Tibial nerve (tissue), 4 donors: ENCODE measurements at regions not wholly inside any gene's neighbourhood (a gene's known extent, or its start where the extent isn't known, plus 50 kb on each side); places are given as distances from the start of the nearest gene placed in this dataset.

Experiments
- DNase-seq, 2 donors: peaks; one replicate each; pipeline ENCODE4 v3.0.0-alpha.2; 2019; ENCODE audit warnings: low spot score in 2 of 2
- H3K27ac ChIP-seq, 4 donors: fragments of 200-600 bp; sonication (generic) in 3 of 4; one replicate each; pipeline ENCODE4 v1.5.1; 2017 to 2019; ENCODE audit warnings: mild to moderate bottlenecking in 1 of 4
- H3K27me3 ChIP-seq, 2 donors: fragments of 200-600 bp; sonication (generic) in 1 of 2; one replicate each; pipeline versions ENCODE4 v1.5.1 to v1.6.0; 2017 to 2019
- H3K36me3 ChIP-seq, 3 donors: fragments of 200-600 bp; sonication (generic); one replicate each; pipeline ENCODE4 v1.5.1; 2018 to 2019
- H3K4me1 ChIP-seq, 4 donors: fragments of 200-600 bp; sonication (generic) in 3 of 4; one replicate each; pipeline ENCODE4 v1.5.1; 2017 to 2019
- H3K4me3 ChIP-seq, 4 donors: fragments of 200-600 bp; sonication (generic) in 3 of 4; one replicate each; pipeline ENCODE4 v1.5.1; 2017 to 2019; ENCODE audit warnings: mild to moderate bottlenecking in 1 of 4, moderate library complexity in 1 of 4
- H3K9me3 ChIP-seq, 4 donors: fragments of 200-600 bp; sonication (generic) in 3 of 4; one replicate each; pipeline ENCODE4 v1.5.1; 2017 to 2019
- EP300 ChIP-seq, 2 donors: sonication (generic); formaldehyde crosslinking; IDR thresholded peaks; one replicate each; pipeline ENCODE4 v1.6.1; 2017; ENCODE audit warnings: antibody characterized with exemption in 2 of 2, mild to moderate bottlenecking in 1 of 2
- POLR2A ChIP-seq, 2 donors: fragments of 450-650 bp; IDR thresholded peaks; one replicate each; pipeline ENCODE4 v1.6.1; 2017; ENCODE audit warnings: antibody characterized with exemption in 2 of 2, mild to moderate bottlenecking in 2 of 2, moderate library complexity in 2 of 2
- WGBS, 2 donors: methylation state at CpG; one replicate each; pipeline ENCODE4 v1.1.5; 2018; 5-methylcytosine and 5-hydroxymethylcytosine counted together
- TF ChIP-seq, protein P1 (sequence below), 5 experiments: fragments of 200-600 bp in 3 of 5; fragments of 450-650 bp in 2 of 5; sonication (generic) in 3 of 5; IDR thresholded peaks; one replicate each; pipeline ENCODE4 v1.5.1; 2016 to 2019; ENCODE audit warnings: antibody characterized with exemption in 5 of 5, mild to moderate bottlenecking in 3 of 5, moderate library complexity in 2 of 5

DNA sequence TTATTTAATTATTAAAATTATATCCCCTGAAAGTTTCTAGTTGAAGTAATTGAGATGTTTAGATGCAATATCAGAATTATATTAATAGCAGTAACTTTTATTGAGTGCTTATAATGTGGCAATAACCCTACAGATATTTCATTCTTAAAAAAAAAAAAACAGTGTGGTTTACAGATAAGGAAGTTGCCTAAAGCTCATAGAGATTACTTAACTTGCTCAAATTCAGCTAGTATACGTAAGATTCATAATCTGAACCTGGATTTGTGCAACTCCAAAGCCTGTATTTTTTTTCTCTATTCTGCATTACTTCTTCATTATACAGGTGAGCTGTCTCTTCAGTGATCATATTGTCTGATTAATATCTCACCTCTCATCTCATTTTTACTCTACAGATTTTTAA is 156.0 kb upstream of the PTBP2 start:
- no peaks in the 10 kb centered on the region for H3K36me3 ChIP-seq
- 88 to 98% methylated on average over 1 of the region's 1 CpG for WGBS, 2 donors
- no peak for DNase-seq
- H3K4me3 ChIP-seq, result no peak overlapping the region
- H3K27ac ChIP-seq, result no peak overlapping the region
- H3K27me3 ChIP-seq, result no peaks in the 10 kb centered on the region
- no peak for TF ChIP-seq POLR2A (IDR thresholded peaks at IDR 0.05)
- TF ChIP-seq, protein P1, sequence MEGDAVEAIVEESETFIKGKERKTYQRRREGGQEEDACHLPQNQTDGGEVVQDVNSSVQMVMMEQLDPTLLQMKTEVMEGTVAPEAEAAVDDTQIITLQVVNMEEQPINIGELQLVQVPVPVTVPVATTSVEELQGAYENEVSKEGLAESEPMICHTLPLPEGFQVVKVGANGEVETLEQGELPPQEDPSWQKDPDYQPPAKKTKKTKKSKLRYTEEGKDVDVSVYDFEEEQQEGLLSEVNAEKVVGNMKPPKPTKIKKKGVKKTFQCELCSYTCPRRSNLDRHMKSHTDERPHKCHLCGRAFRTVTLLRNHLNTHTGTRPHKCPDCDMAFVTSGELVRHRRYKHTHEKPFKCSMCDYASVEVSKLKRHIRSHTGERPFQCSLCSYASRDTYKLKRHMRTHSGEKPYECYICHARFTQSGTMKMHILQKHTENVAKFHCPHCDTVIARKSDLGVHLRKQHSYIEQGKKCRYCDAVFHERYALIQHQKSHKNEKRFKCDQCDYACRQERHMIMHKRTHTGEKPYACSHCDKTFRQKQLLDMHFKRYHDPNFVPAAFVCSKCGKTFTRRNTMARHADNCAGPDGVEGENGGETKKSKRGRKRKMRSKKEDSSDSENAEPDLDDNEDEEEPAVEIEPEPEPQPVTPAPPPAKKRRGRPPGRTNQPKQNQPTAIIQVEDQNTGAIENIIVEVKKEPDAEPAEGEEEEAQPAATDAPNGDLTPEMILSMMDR (IDR thresholded peaks at IDR 0.05), result no peak
- no peak for TF ChIP-seq EP300 (IDR thresholded peaks at IDR 0.05)
- no peaks in the 10 kb centered on the region for H3K4me1 ChIP-seq
- peaks cover 0 to 3% (median 0%) of the 10 kb centered on the region in 4 donors for H3K9me3 ChIP-seq

GRCh38 chr1:96568639-96569038 is 152.9 kb upstream of the PTBP2 start:
- TF ChIP-seq EP300 (IDR thresholded peaks at IDR 0.05), result no peak
- TF ChIP-seq, protein P1 (IDR thresholded peaks at IDR 0.05), result no peak
- no peak for TF ChIP-seq POLR2A (IDR thresholded peaks at IDR 0.05)
- Histone ChIP-seq H3K4me1 (no peaks in the 10 kb centered on the region), H3K36me3 (no peaks in the 10 kb centered on the region), H3K9me3 (no peaks in the 10 kb centered on the region), H3K27me3 (no peaks in the 10 kb centered on the region), H3K4me3 (no peak overlapping the region), H3K27ac (no peak overlapping the region)
- WGBS, 2 donors, result 82% methylated on average over 3 of the region's 3 CpGs
- DNase-seq, result no peak

DNA sequence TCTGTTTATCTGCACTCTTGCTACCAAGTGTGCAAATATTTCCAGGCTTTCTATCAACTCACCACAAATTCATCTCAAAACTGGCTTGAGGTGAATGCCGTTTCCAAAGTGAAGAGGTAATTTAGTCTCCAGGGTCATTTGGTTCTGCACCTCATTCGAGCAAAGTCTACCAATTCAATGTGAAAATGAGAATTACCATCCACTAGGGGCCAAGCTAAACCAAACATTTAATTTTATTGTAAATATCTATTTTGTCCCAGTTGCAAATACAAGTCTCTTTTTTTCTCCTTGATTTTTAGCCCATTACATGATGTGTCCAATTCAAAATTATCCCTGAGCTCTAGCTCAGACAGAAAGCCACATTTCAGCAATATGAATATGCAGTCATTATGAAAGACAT is 152.3 kb upstream of the PTBP2 start:
- DNase-seq, result no peak
- no peaks in the 10 kb centered on the region for H3K9me3 ChIP-seq
- H3K4me1 ChIP-seq, result no peaks in the 10 kb centered on the region
- TF ChIP-seq, protein P1 (IDR thresholded peaks at IDR 0.05), result no peak
- TF ChIP-seq EP300 (IDR thresholded peaks at IDR 0.05) (no peak), POLR2A (IDR thresholded peaks at IDR 0.05) (no peak)
- H3K4me3 ChIP-seq, result no peak overlapping the region
- no peak overlapping the region for H3K27ac ChIP-seq
- 75 to 80% methylated on average over 2 of the region's 2 CpGs for WGBS, 2 donors
- H3K27me3 ChIP-seq, result no peaks in the 10 kb centered on the region
- no peaks in the 10 kb centered on the region for H3K36me3 ChIP-seq

DNA sequence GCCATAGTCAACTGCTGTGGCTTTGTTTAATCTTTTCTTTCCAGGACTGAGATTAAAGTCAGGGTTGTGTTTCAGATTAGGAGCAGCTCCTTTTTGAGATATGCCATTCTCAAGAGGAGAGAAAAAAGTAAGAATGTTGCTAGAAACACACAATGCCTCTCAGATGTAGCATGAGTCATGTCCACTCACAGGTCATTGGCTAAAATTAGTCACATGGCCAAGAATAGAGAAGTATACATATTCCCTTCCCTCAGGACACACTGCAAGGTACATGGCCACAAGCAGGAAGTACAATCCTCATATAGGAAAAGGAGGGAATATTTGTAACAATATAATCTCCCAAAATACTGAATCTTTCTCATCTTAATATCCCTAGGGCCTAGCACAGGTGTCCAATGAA is 141.9 kb upstream of the PTBP2 start:
- H3K4me1 ChIP-seq, result no peaks in the 10 kb centered on the region
- H3K4me3 ChIP-seq, result no peak overlapping the region
- no peak for DNase-seq

GRCh38 chr1:96580920-96581319 is 140.7 kb upstream of the PTBP2 start:
- no peak for DNase-seq
- H3K27me3 ChIP-seq, result no peaks in the 10 kb centered on the region
- H3K9me3 ChIP-seq, result no peaks in the 10 kb centered on the region
- H3K27ac ChIP-seq, result no peak overlapping the region
- no peak overlapping the region for H3K4me3 ChIP-seq
- H3K4me1 ChIP-seq, result no peaks in the 10 kb centered on the region
- 64 to 68% methylated on average over 7 of the region's 7 CpGs for WGBS, 2 donors
- TF ChIP-seq EP300 (IDR thresholded peaks at IDR 0.05) (no peak), POLR2A (IDR thresholded peaks at IDR 0.05) (no peak)
- TF ChIP-seq, protein P1 (IDR thresholded peaks at IDR 0.05), result no peak
- H3K36me3 ChIP-seq, result no peaks in the 10 kb centered on the region

More for the DNA sequence above, 141.9 kb upstream of the PTBP2 start:
- Histone ChIP-seq H3K27me3 (no peaks in the 10 kb centered on the region), H3K27ac (no peak overlapping the region), H3K36me3 (no peaks in the 10 kb centered on the region), H3K9me3 (no peaks in the 10 kb centered on the region)
- TF ChIP-seq EP300 (IDR thresholded peaks at IDR 0.05) (no peak), POLR2A (IDR thresholded peaks at IDR 0.05) (no peak)
- TF ChIP-seq, protein P1 (IDR thresholded peaks at IDR 0.05), result no peak
